Inflammatory macrophage treated with lipopolysaccharide for 1 hour (primary cell): ENCODE measurements at regions not wholly inside any gene's neighbourhood (a gene's known extent, or its start where the extent isn't known, plus 50 kb on each side); places are given as distances from the start of the nearest gene placed in this dataset.
"Not testable (repeated sequence)": the region's sequence is repeated elsewhere in the genome, so short reads cannot be mapped to it uniquely, and the experiment has no call there.

ENCODE experiments used
- DNase-seq, 2 donors: peaks; one replicate each; pipeline ENCODE4 v3.0.0-alpha.2; 2020 to 2022

- DNase-seq, result no peak
Observed at GRCh38 chr17:53475002-53475401, 347.7 kb upstream of the KIF2B start.

DNA sequence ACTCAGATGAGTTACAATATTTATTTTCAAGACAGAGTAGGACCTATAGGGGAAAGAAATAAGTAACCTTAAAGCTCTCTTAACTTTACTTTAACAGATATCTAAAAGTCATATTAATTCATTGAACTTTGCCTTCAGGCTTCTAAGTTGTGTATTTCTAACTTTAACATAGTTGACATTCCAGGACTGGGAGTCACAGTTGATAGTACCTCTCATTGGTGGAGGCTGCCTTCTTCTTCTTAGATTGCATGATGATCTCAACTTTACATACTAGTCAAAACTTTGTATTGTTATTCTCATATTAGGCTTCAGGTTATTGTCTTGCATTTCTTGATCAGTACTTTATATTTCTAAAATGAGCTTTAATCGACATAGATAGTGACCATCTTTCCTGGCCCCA, 350.1 kb upstream of the KIF2B start:
- DNase-seq, result no peak

DNA sequence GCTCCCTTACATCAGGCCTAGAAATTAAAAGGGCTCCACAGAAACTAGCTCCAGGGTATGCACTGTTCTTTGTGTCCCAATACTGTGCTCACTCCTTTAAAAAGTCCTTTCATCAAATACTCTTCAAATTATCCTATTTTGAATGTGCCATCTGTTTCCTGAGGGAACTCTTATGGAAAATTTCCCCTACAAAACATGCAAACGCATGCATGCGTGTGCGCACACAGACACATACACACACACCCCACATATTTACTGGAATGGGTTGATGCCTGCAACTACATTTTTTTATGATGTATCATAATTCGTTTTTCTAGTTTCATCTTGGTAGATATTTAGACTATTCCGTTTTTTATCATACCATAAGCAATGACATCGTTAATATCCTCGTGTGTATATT, 351.2 kb upstream of the KIF2B start:
- DNase-seq, result no peak

- no peak for DNase-seq
Observed at GRCh38 chr17:53470626-53471025, 352.1 kb upstream of the KIF2B start.

DNA sequence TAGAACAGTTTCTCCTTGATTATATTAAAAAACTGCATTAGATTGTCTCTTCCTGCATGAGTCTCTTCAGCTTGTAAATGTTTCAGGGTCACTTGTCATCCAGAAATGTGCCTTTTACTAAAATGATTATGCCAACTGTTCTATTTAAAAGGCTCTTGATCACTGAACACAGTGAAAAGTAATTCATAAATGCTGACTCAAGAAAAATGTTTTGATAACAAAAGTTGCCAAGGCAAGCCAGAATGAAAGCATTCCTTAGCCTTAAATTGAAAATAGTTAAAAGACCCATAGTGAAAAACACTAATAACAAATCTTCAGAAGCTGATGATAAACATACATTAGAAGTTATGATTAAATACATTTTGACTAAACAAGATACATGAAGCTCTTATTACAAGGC, 356.0 kb upstream of the KIF2B start:
- no peak for DNase-seq

DNA sequence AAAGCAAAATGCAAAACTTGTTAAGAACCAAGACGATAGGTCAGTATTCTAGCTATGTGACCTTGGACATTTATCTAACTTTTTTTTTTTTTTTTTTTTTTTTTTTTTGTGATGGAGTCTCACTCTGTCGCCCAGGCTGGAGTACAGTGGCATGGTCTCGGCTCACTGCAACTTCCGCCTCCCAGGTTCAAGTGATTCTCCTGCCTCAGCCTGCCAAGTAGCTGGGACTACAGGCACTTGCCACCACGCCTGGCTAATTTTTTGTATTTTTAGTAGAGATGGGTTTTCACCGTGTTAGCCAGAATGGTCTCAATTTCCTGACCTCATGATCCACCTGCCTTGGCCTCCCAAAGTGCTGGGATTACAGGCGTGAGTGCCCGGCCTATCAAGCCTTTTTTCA, 358.3 kb upstream of the KIF2B start:
- DNase-seq, result not testable (repeated sequence)

- no peak for DNase-seq
Observed at GRCh38 chr17:53463363-53463762, 359.4 kb upstream of the KIF2B start.

- no peak for DNase-seq
Observed at GRCh38 chr17:53462393-53462811, 360.3 kb upstream of the KIF2B start.

DNA sequence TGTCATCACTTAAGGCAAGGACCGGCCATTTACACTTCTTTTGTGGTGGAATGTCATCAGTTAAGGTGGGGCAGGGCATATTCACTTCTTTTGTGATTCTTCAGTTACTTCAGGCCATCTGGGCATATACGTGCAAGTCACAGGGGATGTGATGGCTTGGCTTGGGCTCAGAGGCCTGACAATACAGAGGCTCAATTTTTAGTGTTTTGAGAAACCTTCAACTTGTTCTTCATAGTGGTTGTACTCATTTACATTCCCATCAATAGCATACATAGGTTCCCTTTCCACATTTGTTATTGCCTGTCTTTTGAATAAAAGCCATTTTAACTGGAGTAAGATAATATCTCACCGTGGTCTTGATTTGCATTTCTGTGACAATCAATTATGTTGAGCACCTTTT, 366.8 kb upstream of the KIF2B start:
- DNase-seq, result not testable (repeated sequence)

GRCh38 chr17:53454337-53454736, 368.4 kb upstream of the KIF2B start:
- no peak for DNase-seq

GRCh38 chr17:53449324-53449723, 373.4 kb upstream of the KIF2B start:
- no peak for DNase-seq

DNA sequence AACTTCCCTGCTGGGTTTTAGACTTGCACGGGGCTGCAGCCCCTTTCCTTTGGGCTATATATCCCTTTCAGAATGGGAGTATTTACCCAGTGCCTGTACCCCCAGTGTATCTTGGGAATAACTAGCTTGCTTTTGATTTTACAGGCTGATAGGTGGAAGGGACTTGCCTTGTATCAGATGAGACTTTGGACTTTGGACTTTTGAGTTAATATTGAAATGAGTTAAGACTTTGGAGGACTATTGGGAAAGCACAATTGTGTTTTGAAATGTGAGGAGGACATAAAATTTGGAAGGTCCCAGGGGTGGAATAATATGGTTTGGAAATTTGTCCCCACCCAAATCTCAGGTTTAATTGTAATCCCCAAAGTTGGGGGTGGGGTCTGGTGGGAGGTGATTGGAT, 393.8 kb upstream of the KIF2B start:
- DNase-seq, result no peak

GRCh38 chr17:53426505-53426904, 396.2 kb upstream of the KIF2B start:
- no peak for DNase-seq

- no peak for DNase-seq
Observed at GRCh38 chr17:53420035-53420641, 402.6 kb upstream of the KIF2B start.

DNA sequence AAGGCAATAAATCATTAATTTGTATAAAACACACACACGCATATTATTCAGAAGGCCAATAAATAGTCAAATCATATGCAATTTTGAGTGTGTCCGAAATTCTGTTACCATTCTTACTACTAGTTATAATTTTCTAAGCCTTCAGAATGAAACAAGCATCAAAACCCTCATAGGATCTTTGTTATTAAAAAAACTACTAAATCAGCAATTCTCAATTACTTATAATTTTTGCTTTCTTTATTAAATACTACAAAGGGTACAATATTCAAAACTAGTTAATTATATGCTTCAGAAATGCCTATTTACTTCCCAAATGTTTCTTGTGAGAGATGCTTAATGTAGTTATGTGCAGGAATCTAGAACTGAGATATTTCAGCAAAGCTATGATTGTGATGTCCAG, 413.1 kb upstream of the KIF2B start:
- no peak for DNase-seq

GRCh38 chr17:53406907-53407306, 415.8 kb upstream of the KIF2B start:
- DNase-seq, result no peak

- DNase-seq, result no peak
Observed at GRCh38 chr17:53391197-53391596, 431.5 kb upstream of the KIF2B start.

DNA sequence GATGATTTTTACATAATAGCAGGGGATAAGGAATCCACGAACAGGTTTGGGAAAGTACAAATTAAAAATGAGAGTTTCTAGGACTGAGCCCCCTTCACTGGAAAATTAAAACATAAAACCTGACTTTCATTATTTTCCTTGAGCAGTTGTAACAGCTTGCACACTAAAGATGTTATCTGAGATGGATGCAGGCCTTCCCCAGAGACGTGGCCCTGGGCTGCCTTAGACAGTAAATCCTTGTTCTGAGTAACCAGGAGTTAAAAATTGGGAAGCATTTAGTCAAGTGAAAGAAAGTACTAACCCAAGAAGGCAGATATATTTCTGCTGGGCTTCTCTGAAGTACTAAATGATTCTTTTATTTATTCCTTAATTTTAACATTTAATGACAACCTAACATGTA, 432.2 kb upstream of the KIF2B start:
- no peak for DNase-seq

DNA sequence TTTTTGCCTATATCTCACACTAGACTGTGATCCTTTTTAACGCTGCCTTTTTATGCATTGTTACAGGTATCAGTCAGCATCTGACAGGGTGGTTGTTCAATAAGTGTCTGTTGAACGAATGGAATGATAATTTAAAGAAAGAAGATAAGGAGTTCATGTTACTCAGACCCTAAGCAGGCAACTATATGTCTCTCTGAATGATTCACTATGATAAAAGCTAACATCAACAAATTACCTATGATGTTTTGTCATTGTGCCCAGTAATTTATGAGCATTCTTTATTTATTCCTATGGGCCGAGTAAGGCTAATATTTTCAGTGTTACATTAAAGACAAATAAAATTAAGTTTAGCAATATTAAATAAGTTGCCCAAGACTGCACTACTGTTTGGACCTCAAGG, 435.0 kb upstream of the KIF2B start:
- no peak for DNase-seq

GRCh38 chr17:53353919-53354351, 468.8 kb upstream of the KIF2B start:
- no peak for DNase-seq

GRCh38 chr17:53344778-53345177, 477.9 kb upstream of the KIF2B start:
- no peak for DNase-seq

DNA sequence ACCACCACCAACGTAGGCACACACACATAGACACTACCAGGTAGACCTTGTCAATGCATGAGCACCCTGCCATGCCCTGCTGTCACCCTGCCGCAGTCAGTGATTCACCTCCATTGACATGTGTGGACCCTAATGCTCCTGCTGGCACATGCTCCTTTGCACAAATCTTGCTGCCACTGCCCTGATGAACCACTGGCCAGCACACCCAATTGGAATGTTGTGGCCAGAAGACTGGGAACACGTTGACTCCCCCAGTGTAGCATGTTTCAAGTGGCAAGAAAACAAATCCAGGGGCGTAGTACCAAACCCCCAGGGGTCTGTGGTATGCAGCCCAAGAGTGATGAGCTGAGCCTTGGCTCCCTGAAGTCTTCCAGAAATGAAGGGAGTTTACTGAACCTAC, 486.4 kb upstream of the KIF2B start:
- no peak for DNase-seq

GRCh38 chr17:53335443-53335842, 487.3 kb upstream of the KIF2B start:
- no peak for DNase-seq

DNA sequence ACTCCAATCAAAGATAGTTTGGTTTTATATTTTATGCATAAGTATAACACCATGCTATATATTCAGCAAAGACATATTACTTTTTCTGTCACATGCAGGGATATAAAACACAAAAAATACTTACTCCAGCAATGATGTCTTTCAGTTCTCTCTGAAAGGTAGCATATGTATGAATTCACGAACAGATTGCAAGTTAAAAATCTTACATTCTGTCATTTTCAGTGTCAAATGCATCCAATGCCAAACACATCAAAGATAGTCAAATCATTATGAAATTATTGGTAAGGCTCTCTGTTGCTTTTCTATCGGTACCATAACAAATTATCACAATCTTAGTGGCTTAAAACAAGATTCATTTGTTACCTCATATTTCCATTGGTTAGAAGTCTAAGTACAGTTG, 492.0 kb upstream of the KIF2B start:
- DNase-seq, result no peak

GRCh38 chr17:53321651-53322050, 501.1 kb upstream of the KIF2B start:
- DNase-seq, result no peak

- no peak for DNase-seq
Observed at GRCh38 chr17:53319947-53320346, 502.8 kb upstream of the KIF2B start.
